ENCODE measurements at regions not wholly inside any gene's neighbourhood (a gene's known extent, or its start where the extent isn't known, plus 50 kb on each side); places are given as distances from the start of the nearest gene placed in this dataset.

- TF ChIP-seq CTCF (IDR thresholded peaks at IDR 0.05 in 2 of 3, conservative IDR thresholded peaks at IDR 0.05 in 1 of 3; ENCODE audit: control insufficient read depth in 2 of 3, extremely low read depth in 1 of 3, insufficient read depth in 1 of 3, low read depth in 3 of 3, low read length in 3 of 3): no peak
- TF ChIP-seq BRCA1 (IDR thresholded peaks at IDR 0.05; ENCODE audit: low read depth, low read length): no peak
- TF ChIP-seq ZNF687 (IDR thresholded peaks at IDR 0.05): no peak
- no peak for TF ChIP-seq ZBTB33 (IDR thresholded peaks at IDR 0.05)
- TF ChIP-seq TAF1 (IDR thresholded peaks at IDR 0.05; ENCODE audit: borderline replicate concordance, low read depth, low read length): peak; percentile 24; the same call in 1 of the 2 replicates
- no peak for TF ChIP-seq BCL3 (IDR thresholded peaks at IDR 0.05; ENCODE audit: borderline replicate concordance, insufficient read depth, low read depth, low read length, poor library complexity, severe bottlenecking)
- TF ChIP-seq ZNF274 (IDR thresholded peaks at IDR 0.05; ENCODE audit: insufficient read depth, insufficient read length): no peak
- TF ChIP-seq POLR2AphosphoS5 (IDR thresholded peaks at IDR 0.05; ENCODE audit: low read length): peak; percentile 46; the same call in 1 of the 2 replicates
- no peak for TF ChIP-seq GATAD2B (conservative IDR thresholded peaks at IDR 0.05; ENCODE audit: low read depth)
- no peak for TF ChIP-seq CHD1 (IDR thresholded peaks at IDR 0.05; ENCODE audit: low read depth, low read length)
- TF ChIP-seq RAD51 (IDR thresholded peaks at IDR 0.05): no peak
- TF ChIP-seq SKIL (IDR thresholded peaks at IDR 0.05; ENCODE audit: low read depth, poor library complexity, severe bottlenecking): peak; percentile 52
- TF ChIP-seq CREB1 (IDR thresholded peaks at IDR 0.05; ENCODE audit: low read depth): no peak
- no peak for TF ChIP-seq FOXK2 (IDR thresholded peaks at IDR 0.05)
- no peak for TF ChIP-seq SMAD5 (IDR thresholded peaks at IDR 0.05; ENCODE audit: low read depth)
- no peak for TF ChIP-seq HSF1 (IDR thresholded peaks at IDR 0.05; ENCODE audit: low read depth, low read length)
Observed at GRCh38 chr16:86002178-86002900, 103.4 kb downstream of the IRF8 start (continued).

All from GM12878 (cell line).